ENCODE measurements at regions not wholly inside any gene's neighbourhood (a gene's known extent, or its start where the extent isn't known, plus 50 kb on each side); places are given as distances from the start of the nearest gene placed in this dataset.

DNA sequence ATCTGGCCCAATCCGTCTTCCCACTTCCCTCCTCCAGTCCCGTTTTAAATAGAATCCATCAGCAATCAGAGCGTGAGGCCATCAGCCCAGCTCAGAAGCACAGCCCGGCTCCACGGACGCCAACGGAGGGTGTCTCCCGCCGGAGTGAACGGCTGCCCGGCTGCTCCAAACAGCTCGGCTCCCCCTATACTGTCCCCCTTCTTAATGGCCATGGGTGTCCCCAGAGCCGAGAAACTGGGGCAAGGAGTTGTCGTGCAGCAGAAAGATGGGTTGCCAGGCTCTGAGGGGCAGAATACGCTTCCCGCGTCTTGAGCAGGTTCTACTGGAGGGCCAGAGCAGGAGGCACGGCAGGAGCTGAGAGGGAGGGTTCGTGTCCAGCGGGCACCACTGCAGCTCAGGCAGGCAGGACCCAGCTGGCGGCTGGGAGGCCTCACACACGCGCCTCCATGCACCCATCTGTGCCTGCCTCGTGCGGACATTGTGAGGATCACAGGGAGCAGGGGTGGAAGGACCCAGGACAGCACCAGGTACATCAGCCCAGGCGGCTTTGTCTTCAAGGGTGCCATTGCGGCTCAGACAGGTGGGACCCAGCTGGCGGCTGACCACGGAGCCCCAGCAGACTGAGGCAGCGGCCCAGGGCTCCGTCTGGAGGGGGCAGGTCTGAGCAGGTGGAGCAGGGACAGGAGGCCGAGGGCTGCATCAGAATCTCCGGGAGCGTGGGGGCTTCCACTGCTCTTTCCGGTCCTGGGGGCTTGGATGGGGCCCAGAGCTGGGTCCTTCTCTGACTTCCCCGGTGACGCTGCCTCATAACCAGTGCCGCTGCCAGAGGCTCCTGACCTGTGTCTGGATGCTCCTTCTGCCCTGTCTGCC lies 882.7 kb downstream of the BRD1 start:
- TF ChIP-seq CTCF (IDR thresholded peaks at IDR 0.05; ENCODE audit: borderline replicate concordance, insufficient read depth, low read depth, low read length) = no peak
- no peak overlapping the region for H3K4me3 ChIP-seq (ENCODE audit: low read depth, low read length)

DNA sequence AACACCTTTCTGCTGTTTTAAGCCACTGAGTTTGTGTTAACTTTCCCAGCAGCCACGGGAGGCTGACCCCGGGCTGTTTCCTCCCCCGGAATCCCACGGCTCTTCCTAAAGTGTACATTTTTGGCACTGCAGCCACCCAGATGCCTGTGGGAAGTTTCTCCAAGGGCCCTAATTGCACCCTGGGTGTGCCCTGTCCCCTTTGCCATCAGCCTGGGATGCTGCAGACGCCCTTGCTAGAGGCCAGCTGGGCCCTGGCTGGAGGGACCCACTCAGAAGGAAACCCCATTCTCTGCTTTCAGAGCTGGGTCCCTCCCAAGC lies 883.3 kb downstream of the BRD1 start:
- no peak for TF ChIP-seq CTCF (IDR thresholded peaks at IDR 0.05; ENCODE audit: borderline replicate concordance, insufficient read depth, low read depth, low read length)
- H3K4me3 ChIP-seq (ENCODE audit: low read depth, low read length) = no peak overlapping the region

- no peak for TF ChIP-seq CTCF (IDR thresholded peaks at IDR 0.05; ENCODE audit: borderline replicate concordance, insufficient read depth, low read depth, low read length)
- H3K4me3 ChIP-seq (ENCODE audit: low read depth, low read length) = no peak overlapping the region
Measured at GRCh38 chr22:48943567-48944432, 883.9 kb downstream of the BRD1 start.

DNA sequence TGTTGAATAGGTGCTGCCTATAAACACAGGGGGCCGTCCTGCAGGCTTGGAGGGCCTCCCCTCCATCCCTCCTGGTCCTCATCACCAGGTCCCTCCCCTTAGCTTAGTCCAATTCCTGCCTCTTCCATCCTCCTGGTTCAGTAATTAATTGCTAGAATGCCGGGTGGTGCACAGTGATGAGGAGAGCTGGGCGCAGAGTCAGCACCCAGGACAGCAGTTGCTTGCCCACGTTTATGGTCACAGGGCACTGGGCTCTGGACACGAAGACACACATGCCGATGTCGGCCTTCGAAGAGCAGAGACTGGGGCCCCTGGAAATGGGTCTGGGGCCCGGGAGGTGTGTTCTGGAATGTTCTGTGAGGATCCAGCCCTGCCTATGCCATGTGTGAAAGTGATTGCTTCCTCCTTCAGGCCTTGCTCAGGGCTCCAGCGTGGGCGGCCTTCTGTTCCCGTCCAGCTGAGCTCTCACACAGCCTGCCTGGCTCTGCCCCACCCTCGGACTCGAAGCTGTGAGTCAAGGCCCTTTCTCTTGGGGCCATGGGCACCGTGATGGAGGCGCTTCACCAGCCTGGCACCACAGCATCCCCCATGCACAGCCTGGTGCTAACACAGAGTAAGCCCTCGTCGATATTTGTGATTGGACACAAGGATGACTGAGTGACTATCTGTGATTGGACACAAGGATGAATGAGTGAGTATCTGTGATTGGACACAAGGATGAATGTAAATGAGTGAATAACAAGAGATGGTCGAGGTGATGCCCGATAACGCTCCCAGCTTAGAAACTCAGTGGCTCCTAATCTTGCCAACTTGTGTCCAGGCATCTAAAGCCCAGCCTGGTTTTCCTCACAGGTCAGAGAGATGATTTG lies 884.7 kb downstream of the BRD1 start:
- H3K4me3 ChIP-seq (ENCODE audit: low read depth, low read length) = no peak overlapping the region
- TF ChIP-seq CTCF (IDR thresholded peaks at IDR 0.05; ENCODE audit: borderline replicate concordance, insufficient read depth, low read depth, low read length) = no peak

- no peak for TF ChIP-seq CTCF (IDR thresholded peaks at IDR 0.05; ENCODE audit: borderline replicate concordance, insufficient read depth, low read depth, low read length)
- H3K4me3 ChIP-seq (ENCODE audit: low read depth, low read length) = no peak overlapping the region
Measured at GRCh38 chr22:48941903-48942575, 885.6 kb downstream of the BRD1 start.
